HG02588 (cell line): ENCODE measurements at regions not wholly inside any gene's neighbourhood (a gene's known extent, or its start where the extent isn't known, plus 50 kb on each side); places are given as distances from the start of the nearest gene placed in this dataset.

Experiments
- ATAC-seq: cut with Tn5 transposase; IDR thresholded peaks from one replicate; pipeline ENCODE4 v1.9.1; 2021; ENCODE audit warnings: mild to moderate bottlenecking, moderate library complexity; ENCODE audit not compliant: unreplicated experiment

GRCh38 chr2:9738062-9738461 is 105.2 kb upstream of the TAF1B start:
- no peak for ATAC-seq

GRCh38 chr2:9738535-9739496 is 104.5 kb upstream of the TAF1B start:
- peak; percentile 53 for ATAC-seq

GRCh38 chr2:9739531-9739964 is 103.7 kb upstream of the TAF1B start:
- no peak for ATAC-seq

GRCh38 chr2:9740382-9741073 is 102.7 kb upstream of the TAF1B start:
- no peak for ATAC-seq

GRCh38 chr2:9741110-9741509 is 102.2 kb upstream of the TAF1B start:
- ATAC-seq = no peak

- no peak for ATAC-seq
Measured at GRCh38 chr2:9742601-9743000, 100.7 kb upstream of the TAF1B start.

GRCh38 chr2:9744256-9745004 is 98.8 kb upstream of the TAF1B start:
- no peak for ATAC-seq

GRCh38 chr2:9745153-9745899 is 97.9 kb upstream of the TAF1B start:
- ATAC-seq = no peak

GRCh38 chr2:9747396-9747795 is 95.9 kb upstream of the TAF1B start:
- no peak for ATAC-seq

GRCh38 chr2:9748577-9748976 is 94.7 kb upstream of the TAF1B start:
- ATAC-seq = no peak

GRCh38 chr2:9749546-9750223 is 93.6 kb upstream of the TAF1B start:
- no peak for ATAC-seq

GRCh38 chr2:9750224-9751215 is 92.8 kb upstream of the TAF1B start:
- ATAC-seq = no peak

- ATAC-seq = no peak
Measured at GRCh38 chr2:9751831-9752230, 91.4 kb upstream of the TAF1B start.

- ATAC-seq = no peak
Measured at GRCh38 chr2:9752441-9753275, 90.6 kb upstream of the TAF1B start.

GRCh38 chr2:9753276-9753600 is 90.0 kb upstream of the TAF1B start:
- peak; percentile 59 for ATAC-seq

GRCh38 chr2:9753665-9754531 is 89.4 kb upstream of the TAF1B start:
- ATAC-seq = no peak

GRCh38 chr2:9754532-9754887 is 88.8 kb upstream of the TAF1B start:
- no peak for ATAC-seq
